ENCODE measurements at regions not wholly inside any gene's neighbourhood (a gene's known extent, or its start where the extent isn't known, plus 50 kb on each side); places are given as distances from the start of the nearest gene placed in this dataset.

DNA sequence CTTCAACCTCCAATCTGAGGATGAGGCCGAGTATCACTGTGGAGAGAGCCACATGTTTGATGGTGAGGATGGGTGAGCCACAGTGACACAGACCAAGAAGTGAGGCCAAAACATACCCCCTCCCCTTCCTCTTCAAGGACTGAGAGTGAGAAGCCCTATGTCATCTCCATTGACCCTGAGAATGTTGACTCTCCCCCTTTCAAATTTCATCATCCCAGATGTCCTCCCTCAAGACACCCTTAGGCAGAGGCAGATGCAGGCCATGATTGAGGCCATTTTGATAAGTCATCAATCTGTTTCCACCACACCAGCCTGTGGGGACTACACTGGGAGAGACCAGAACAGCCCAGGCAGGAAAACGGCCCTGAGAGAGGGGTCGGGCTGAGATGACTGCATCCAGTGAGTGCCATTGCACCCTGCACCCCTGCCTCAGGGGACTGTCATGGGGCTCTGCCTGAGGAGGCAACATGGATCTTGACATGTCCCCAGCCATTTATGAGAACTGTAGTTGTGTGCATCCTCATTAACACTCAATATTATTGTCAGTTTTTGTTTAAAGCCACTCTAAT is 84.2 kb upstream of the IGLL5 start:
- TF ChIP-seq, protein P1, sequence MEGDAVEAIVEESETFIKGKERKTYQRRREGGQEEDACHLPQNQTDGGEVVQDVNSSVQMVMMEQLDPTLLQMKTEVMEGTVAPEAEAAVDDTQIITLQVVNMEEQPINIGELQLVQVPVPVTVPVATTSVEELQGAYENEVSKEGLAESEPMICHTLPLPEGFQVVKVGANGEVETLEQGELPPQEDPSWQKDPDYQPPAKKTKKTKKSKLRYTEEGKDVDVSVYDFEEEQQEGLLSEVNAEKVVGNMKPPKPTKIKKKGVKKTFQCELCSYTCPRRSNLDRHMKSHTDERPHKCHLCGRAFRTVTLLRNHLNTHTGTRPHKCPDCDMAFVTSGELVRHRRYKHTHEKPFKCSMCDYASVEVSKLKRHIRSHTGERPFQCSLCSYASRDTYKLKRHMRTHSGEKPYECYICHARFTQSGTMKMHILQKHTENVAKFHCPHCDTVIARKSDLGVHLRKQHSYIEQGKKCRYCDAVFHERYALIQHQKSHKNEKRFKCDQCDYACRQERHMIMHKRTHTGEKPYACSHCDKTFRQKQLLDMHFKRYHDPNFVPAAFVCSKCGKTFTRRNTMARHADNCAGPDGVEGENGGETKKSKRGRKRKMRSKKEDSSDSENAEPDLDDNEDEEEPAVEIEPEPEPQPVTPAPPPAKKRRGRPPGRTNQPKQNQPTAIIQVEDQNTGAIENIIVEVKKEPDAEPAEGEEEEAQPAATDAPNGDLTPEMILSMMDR (IDR thresholded peaks at IDR 0.05) = no peak
- no peak for TF ChIP-seq POLR2A (IDR thresholded peaks at IDR 0.05)
